22Rv1 (cell line): ENCODE measurements at regions not wholly inside any gene's neighbourhood (a gene's known extent, or its start where the extent isn't known, plus 50 kb on each side); places are given as distances from the start of the nearest gene placed in this dataset.
"Not testable (repeated sequence)": the region's sequence is repeated elsewhere in the genome, so short reads cannot be mapped to it uniquely, and the experiment has no call there.

ENCODE experiments used
- CTCF ChIP-seq: fragments of 450-650 bp; IDR thresholded peaks from 2 replicates; pipeline ENCODE4 v1.5.1; 2017; ENCODE audit warnings: mild to moderate bottlenecking
- ZFX ChIP-seq: fragments of 450-650 bp; IDR thresholded peaks from 2 replicates; pipeline ENCODE4 v1.6.1; 2017; ENCODE audit warnings: antibody characterized with exemption, borderline replicate concordance

GRCh38 chr20:30302786-30303185 lies 954.7 kb upstream of the DEFB115 start:
- not testable (repeated sequence) for TF ChIP-seq CTCF, ZFX
